Right kidney (tissue), 1 donor: ENCODE measurements at regions not wholly inside any gene's neighbourhood (a gene's known extent, or its start where the extent isn't known, plus 50 kb on each side); places are given as distances from the start of the nearest gene placed in this dataset.

Experiments
- DNase-seq: peaks from one replicate; pipeline ENCODE4 v3.0.0-alpha.2; 2016

DNA sequence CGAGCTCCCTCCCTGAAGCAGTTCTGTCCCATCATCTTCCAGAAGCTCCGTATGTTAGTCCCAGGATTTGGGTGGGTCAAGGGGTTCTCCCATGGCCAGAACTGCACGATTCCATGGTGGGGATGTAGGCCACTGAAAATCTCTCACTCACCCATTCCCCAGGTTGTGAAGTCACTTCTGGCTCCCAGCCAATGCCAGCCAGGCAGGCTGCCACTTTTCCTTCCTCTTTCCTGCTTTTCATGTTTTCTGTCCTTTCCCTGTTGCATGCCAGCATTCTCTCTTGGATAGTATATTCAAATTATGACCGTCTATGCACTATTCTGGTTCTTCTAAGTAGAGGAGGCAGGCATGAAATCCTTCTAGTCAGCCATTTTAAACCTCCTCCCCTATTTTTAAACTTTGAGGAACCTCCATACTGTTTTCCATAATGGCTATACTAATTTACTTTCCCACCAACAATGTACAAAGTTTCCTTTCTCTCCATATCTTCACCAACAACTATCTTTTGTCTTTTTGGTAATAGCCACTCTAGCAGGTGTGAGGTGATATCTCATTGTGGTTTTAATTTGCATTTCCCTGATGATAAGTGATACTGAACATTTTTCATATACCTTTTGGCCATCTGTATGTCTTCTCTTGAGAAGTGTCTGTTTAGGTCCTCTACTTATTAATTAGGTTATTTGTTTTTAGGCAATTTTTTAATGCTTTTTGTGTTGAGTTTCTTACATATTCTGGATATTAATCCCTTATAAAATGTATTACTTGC is 182.1 kb upstream of the TET2 start:
- DNase-seq: no peak

DNA sequence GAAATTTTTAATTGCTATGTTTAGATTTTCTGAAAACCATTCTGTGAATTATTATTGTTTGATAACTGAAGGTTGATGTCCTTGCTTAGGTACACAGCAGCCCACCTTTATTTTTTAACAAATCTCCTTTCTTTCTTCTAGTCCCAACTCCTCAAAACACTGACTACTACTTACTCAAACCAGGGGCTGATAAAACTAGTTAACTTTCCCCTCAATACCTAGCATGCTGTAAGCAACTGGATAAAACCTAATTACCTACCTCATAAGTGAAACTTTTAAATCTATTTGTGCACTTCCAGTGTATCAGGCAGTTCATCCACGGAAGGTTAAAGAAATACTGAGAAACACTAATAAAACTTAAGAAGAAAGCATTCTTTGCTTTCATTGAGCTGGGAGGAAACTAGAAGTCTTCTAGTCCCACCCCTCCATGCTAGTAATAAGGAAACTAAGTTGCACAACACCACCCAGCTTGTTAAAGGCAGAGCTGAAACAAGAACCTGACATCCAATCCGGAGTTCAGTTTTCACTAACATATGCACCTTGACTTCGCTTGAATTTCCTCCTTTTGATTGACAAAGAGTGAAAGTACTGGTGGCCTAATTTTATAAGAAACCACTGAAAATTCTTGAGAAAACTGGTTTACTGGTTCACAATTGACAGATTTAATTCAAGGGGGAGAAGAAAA is 180.2 kb upstream of the TET2 start:
- no peak for DNase-seq

DNA sequence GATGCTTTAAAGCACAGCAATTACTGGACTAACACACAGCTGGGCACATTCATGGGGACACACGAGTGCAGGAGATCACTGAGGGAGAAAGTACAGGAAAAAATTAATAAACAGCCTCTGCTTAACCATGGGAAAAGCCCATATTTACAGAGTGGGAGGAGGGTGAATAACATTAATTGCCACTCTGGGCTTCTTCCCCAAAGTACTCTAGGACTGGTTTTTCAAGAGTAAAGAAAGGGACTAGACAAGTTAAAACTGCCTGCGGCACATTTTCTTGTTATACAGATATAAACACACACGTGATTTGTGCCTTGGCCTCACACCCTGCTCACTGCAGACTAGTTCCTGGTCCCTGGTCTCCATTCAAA is 179.7 kb upstream of the TET2 start:
- DNase-seq: no peak

DNA sequence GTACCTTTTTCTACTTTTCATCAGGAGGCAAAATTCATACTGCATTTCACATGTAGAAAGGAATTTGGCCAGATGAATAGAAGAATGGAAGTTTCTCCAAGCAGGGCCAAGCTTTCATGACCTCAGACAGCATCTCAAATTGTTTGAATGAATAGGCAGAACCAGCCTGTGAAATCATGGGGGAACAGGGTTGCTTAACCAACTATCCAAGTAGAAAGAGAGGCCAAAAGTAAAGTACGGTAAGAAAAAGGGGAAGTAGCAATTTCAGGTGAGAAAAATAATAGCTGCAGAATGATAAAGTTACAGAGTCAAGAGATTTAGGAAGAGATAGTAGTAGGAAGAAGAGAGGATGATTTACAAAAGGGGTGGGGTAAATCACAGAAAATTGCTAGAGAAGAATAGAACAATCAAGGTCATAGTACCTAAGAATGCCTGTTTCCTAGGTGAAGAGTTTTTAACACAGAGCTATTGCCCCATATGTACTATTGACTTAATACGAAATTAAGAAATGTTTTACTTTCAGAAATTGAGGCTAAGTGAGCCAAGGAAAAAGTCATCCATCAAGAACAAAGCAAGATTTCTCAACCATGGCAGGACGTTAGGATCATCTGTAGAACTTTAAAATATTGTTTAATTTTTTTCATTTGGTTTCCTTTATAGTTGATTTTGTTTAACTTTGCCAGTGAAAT is 177.1 kb upstream of the TET2 start:
- no peak for DNase-seq

DNA sequence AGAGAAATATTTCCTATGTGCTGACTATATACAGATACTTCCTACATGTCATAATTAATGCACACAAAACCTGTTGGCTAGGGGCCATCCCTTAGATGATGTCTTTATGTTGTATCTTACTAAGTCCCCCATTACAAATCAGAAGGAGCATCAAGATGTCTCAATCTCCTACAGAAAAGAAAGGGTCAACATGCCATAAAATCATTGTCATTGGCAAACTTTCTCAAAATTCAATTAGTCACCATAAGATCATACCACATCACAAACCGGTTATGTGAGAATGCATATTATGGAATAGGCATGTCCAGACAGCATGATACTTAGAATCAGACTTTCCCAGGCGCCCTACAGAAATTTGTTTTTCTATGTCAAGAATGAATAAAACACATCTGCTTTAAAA is 175.2 kb upstream of the TET2 start:
- DNase-seq: no peak

DNA sequence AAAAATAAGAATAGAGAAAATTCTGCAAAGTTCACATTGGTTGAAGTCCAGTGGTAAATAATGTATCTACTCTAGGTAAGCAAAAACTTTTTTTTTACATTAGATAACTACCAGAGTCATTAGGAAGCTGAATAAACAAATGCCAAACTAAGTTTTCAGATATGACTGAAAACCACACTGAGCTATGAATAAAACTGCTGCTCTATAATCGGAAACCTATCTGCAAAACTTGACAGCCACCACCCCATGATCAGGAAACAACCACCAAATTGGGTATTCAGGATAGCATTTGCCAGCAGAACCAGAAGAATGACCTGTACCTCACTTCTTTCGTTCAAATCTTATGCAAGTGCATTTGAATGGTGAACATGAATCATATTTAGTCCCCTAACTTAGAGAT is 173.0 kb upstream of the TET2 start:
- no peak for DNase-seq

DNA sequence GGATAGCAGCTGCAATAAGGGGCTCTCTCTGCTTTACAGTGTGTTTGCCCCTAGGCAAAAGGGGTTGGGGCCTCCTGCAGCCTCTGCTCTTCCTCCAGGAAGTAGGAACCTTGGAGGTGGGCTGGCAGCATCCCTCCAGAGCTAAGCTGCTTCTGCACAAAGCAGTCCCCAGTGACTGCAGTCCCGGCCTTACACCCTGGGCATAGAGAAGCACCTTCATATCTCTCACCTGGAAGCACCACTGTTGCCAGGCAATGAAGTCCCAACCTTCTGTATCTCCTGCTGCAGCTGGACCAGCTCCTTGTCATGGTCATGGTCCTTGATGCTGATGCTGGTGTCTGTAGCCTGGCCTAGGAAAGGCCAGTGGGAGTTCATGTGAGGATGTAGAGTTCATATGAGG is 171.1 kb upstream of the TET2 start:
- DNase-seq: no peak

DNA sequence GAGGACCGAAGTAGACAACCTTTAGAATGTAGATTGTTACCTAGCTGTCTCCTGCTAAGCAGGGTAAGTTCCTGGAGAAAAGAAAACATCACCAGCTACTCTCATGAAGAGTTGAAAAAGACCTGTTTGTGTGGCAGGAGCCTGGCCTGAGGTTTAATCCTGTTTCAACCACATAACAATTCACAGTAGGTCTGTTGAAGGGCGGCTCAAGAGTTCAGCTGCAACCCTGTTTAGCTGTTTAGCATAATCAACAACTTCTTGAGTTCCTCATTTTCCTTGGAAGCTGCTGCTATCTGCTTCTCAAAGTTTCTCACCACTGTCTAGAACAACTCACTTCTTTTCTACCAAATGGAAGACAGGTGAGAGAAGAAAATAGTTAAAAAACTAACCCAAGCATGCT is 170.4 kb upstream of the TET2 start:
- no peak for DNase-seq

DNA sequence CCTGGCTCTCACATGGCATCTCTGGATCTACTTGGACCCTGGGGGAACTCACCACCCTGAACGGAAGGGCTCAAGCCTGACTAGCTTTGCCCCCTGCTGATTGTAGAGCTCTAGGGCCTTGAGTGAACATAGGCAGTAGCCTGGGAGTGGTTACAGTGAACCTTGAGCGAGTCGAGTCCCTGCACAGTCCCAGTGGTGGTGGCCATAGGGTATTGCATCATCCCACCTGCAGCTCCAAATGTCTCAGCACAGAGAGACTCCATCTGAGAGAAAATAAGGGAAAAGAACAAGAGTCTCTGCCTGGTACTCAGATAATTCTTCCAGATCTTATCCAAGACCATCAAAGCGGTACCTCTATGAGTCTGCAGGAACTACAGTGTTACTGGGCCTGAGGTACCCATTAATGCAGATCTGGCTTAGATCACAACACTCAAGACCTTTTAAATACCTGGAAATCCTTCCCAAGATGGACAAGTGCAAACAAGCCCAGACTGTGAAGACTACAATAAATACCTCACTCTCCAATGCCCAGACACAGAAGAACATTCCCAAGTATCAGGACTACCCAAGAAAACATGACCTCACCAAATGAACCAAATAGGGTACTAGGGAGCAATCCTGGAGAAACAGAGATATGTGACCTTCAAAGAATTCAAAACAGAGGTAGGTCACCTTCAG is 167.5 kb upstream of the TET2 start:
- no peak for DNase-seq

DNA sequence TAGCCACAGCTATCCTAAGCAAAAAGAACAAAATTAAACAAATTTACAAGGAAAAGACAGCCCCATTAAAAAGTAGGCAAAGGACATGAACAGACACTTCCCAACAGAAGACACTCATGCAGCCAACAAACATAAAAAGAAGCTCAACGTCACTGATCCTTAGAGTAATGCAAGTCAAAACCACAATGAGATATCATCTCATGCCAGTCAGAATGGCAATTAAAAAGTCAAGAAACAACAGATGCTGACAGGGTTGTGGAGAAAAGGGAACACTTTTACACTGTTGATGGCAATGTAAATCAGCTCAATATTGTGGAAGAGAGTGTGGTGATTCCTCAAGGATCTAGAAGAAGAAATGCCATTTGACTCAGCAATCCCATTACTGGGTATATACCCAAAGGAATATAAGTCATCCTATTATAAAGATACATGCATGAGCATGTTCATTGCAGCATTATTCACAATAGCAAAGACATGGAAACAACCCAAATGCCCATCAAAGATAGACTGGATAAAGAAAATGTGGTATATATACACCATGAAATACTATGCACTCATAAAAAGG is 163.0 kb upstream of the TET2 start:
- DNase-seq: no peak

DNA sequence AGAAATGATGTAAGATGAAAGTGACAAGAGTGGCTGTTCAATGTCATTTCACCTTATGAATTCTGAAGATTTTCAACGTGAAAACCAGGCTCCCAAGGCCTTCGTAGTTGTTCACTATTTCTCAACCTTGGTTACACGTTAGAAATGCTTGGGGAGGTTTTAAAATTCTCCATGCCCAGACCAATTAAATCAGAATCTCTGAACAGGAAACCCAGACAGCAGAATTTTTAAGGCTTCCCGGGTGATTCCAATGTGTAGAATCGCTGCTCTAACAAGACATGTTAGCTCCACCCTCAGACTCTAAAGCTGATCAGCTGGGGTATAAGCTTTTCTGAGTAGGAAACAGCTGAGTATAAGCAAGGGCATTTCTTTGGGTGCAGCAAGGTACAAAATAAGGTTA is 160.4 kb upstream of the TET2 start:
- no peak for DNase-seq

DNA sequence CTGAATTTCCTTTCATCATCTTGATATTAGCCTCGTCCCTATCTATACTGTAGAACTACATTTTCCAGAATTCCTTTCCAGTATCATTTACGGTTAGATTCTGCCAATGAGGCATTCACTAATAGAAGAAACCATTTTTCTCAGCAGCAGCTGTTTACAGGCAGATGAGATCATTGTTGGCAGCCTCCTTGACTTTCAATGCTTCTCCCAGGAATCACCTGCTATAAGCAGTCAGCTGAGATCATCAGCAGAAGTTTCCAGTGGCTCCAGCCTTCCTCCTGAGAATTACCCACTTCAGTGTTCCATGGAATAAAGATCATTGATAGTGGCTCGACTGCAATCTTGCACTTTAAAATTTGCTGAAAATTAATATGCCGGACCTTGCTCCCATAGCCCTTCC is 157.3 kb upstream of the TET2 start:
- no peak for DNase-seq

DNA sequence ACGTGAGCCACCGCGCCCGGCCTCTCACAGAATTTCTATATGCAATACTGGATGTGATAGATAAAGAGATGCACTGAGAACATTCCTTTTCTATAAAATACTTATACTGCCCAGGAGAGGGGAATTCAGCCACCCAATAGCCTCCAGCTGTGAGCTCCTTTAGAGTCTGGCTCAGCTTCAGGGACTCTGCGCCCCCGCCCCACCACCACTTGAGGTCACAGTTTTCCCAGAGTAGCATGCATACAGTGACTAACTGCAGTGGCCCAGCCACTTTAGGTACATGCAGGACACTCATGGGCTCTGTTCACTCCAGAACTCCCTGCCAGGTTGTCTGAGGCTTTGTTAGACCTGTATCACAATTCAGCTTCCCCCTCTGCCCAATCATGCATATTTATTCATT is 144.4 kb upstream of the TET2 start:
- no peak for DNase-seq

DNA sequence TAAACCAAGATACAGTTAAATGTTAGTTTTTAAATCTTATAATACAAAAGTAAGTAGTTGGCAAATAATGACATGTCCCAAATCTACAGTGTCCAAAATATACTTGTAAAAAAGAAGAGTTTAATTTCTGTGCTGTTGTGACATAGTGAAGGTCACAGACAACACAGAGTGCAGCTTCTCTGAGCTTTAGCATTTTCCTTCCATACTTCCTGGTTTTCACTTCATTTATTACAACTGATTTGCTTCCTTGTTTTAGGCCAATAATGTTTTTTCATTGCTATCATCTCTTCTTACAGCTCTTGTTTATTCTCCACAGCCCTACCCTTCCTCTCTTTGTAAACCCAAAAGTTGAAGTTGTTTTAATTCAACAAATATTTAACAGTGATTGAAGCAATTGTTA is 132.4 kb upstream of the TET2 start:
- DNase-seq: no peak

DNA sequence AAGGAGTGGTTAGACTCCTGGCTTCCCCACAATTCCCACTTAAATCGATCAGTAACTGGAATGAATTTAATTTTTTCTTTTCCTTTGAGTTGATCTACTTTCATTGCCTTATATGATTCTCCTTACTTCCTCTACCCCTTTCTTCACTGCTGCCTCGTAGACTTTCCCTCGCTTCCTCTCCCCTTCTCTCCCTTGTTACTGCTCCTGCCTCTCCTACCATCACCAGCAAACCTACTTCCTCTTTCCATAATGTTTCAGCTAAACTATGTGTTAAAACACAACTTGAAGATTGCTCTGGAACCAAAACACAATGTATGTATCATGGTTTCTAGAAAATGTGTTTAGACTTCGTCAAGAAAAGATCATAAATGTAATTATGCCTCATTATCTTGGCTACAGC is 132.0 kb upstream of the TET2 start:
- no peak for DNase-seq

DNA sequence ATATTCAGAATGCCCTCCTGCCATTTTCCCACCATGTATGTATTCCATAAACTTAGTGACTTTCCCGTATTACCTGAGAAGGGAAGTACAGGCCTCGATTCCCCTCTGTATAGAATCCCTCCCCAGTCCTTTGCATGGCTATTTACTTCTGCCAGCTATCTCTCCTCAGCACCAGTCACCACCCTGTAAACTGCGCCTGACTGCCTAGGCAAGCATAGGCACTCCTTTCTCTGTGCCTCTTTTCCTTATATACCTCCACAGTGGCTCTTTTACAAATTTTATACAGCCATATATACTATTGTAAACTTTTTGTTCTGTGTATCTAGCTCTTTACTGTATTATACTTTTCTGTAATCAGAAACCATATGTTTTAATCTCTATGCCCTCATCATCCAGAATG is 130.9 kb upstream of the TET2 start:
- DNase-seq: no peak

DNA sequence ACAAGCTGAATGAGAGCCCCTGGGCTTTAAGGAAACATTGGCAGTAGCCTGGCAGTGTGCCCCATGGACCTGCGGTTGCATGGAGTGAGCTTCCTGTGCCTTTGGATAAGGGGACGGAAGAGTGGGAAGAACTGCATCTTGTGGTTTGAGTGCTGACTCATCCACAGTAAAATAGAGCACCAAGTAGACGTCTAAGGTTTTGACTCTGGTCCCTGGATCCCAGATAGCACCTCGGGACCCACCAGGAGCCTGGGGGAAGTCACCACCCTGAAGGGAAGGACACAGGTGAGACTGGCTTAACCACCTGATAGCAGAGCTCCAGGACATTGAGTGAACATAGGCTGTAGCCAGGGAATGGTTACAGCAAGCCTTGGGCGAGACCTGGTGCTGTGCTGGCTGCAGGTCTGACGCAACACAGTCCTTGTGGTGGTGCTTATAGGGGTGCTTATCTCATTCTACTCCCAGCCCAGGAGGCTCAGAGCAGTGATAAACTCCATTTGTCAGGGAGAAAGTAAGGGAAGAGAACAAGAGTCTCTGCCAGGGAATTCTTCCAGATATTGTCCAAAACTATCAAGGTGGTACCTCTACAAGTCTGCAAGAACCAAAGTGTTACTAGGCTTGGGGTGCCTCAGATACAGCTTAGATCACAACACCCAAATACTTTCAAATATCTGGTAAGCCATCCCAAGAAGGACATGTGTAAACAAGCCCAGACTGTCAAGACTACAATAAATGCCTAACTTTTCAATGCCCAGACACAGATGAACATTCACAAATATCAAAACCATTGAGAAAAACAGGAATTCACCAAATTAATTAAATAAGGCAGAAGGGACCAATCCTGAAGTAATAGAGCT is 123.6 kb upstream of the TET2 start:
- no peak for DNase-seq

DNA sequence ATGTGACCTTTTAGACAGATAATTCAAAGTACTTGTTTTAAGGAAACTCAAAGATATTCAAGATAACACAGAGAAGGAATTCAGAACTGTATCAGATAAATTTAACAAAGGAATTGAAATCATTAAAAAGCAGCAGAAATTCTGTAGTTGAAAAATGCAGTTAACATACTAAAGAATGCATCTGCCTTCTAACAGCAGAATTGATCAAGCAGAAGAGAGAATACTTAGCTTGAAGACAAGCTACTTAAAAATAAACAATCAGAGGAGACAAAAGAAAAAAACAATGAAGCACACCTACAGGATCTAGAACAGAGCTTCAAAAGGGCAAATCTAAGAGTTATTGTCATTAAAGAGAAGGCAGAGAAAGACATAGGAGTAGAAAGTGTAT is 123.0 kb upstream of the TET2 start:
- no peak for DNase-seq

DNA sequence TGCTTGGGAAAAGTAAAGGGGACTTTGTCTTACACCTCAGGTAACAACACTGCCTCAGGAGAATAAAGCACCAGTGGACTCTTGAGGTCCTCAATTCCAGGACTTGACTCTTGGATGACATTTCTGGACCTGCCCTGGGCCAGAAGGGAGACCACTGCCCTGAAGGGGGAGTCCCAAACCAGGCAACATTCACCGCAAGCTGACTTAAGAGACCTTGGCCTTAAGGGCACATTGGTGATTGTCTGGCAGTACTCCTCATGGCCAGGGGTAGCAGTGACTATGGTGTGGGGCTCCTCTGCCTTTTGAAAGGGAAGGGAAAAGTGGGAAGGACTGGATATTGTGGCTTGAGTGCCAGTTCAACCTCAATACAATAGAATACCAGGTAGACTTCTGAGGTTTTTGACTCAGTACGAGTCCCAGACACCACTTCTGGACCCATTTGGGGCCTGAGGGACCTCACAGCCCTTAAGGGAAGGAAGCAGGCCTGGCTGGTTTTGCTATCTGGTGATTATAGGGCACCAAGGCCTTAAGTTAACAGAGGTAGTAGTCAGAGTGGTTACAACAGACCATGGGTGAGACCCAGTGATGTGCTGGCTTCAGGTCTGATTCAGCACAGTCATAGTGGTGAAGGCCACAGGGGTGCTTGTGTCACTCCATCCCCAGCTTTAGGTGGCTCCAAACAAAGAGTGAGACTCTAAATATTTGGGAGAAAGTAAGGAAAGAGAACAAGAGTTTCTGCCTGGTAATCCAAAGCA is 121.2 kb upstream of the TET2 start:
- DNase-seq: no peak

DNA sequence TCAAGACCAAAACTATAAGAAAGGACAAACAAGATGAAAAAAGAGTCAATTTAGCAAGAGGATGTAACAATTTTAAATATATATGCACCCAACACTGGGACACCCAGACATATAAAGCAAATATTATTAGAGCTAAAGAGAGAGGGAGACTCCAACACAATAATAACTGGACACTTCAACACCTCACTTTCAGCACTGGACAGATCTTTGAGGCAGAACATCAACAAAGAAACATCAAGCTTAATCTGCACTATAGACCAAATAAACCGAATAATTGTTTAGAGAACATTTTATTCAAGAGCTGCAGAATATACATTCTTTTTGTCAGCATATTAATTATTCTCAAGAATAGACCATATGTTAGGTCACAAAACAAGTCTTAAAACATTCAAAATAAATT is 109.7 kb upstream of the TET2 start:
- DNase-seq: no peak

DNA sequence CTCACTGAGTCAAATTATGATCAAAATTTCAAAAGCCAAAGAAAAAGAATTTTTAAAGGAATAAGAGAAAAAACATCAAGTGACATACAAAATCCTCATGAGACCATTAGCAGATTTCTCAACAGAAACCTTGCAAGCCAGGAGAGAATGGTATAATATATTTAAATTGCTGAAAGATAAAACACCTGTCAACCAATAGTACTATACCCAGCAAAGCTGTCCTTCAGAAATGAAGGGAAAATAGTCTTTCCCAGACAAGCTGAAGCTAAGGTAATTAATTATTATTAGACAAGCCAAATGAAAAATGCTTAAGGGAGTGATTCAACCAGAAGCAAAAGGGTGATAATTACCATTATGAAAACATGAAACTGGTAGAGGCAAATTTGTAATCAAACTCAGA is 104.2 kb upstream of the TET2 start:
- no peak for DNase-seq
